Skeletal muscle satellite cell (primary cell): ENCODE measurements at regions not wholly inside any gene's neighbourhood (a gene's known extent, or its start where the extent isn't known, plus 50 kb on each side); places are given as distances from the start of the nearest gene placed in this dataset.

Experiments
- H3K27me3 ChIP-seq: 2 replicates; pipeline ENCODE4 v1.7.0; 2013; ENCODE audit warnings: low read length; ENCODE audit not compliant: control insufficient read depth, insufficient read depth
- H3K36me3 ChIP-seq: 2 replicates; pipeline ENCODE4 v1.7.0; 2013; ENCODE audit warnings: mild to moderate bottlenecking, control low read depth, low read length; ENCODE audit not compliant: insufficient read depth
- H3K4me1 ChIP-seq: 2 replicates; pipeline ENCODE4 v1.7.0; 2013; ENCODE audit warnings: low read length; ENCODE audit not compliant: control insufficient read depth, insufficient read depth
- H3K4me2 ChIP-seq: 2 replicates; pipeline ENCODE4 v1.7.0; 2013; ENCODE audit warnings: mild to moderate bottlenecking, low read length
- H3K4me3 ChIP-seq: 2 replicates; pipeline ENCODE4 v1.7.0; 2013; ENCODE audit warnings: low read length
- H3K9ac ChIP-seq: 2 replicates; pipeline ENCODE4 v1.7.0; 2013; ENCODE audit warnings: mild to moderate bottlenecking, low read depth, low read length, moderate library complexity
- H3K9me3 ChIP-seq: replicated peaks from 2 replicates; pipeline ENCODE4 v1.7.0; 2013; ENCODE audit warnings: mild to moderate bottlenecking, control low read depth, low read length

DNA sequence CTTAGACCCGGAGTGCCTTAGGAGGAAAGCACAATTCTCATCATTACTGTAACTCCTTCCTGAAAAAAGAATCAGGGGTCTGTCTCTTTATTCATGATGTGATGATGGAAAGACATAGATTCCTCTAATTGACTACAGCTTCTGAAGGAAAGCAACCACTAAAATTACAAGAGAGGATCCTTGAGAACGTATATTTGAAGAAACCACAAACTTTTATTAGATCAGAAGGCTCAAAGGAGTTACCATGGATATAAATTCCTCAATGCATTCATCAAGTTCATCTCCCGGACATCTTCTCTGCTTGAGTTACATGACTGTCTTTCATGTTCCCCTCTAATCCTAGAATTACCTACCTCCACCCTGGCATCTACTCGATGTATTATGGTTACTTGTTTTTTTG lies 104.1 kb upstream of the PAPPA start:
- H3K36me3 ChIP-seq, result no peaks in the 10 kb centered on the region
- H3K27me3 ChIP-seq, result no peaks in the 10 kb centered on the region
- no peaks in the 10 kb centered on the region for H3K4me1 ChIP-seq
- no peak overlapping the region for H3K4me3 ChIP-seq
- no peak overlapping the region for H3K4me2 ChIP-seq
- H3K9ac ChIP-seq, result no peak overlapping the region
- H3K9me3 ChIP-seq, result no peaks in the 10 kb centered on the region

DNA sequence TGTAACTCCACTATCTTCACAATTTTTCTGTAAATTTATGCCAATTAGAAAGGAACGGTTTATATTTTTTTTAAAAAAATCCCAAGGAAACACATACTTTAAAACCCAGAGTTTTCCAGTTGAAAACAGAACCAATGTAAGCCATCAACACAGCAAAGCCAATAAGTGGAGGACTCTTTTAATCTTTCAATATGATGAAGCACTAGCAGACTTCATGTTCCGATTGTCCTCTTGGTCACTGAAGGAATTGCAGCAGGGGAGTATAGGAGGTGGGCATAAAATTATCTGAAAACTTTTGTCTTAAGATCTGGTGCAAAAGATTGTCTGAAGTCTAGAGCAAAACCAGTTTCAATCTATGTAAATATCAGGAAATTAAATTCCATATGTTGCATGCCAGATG lies 102.1 kb upstream of the PAPPA start:
- no peak overlapping the region for H3K4me3 ChIP-seq
- no peak overlapping the region for H3K9ac ChIP-seq
- no peaks in the 10 kb centered on the region for H3K9me3 ChIP-seq
- no peak overlapping the region for H3K4me2 ChIP-seq
- no peaks in the 10 kb centered on the region for H3K27me3 ChIP-seq
- H3K36me3 ChIP-seq, result no peaks in the 10 kb centered on the region
- H3K4me1 ChIP-seq, result no peaks in the 10 kb centered on the region

DNA sequence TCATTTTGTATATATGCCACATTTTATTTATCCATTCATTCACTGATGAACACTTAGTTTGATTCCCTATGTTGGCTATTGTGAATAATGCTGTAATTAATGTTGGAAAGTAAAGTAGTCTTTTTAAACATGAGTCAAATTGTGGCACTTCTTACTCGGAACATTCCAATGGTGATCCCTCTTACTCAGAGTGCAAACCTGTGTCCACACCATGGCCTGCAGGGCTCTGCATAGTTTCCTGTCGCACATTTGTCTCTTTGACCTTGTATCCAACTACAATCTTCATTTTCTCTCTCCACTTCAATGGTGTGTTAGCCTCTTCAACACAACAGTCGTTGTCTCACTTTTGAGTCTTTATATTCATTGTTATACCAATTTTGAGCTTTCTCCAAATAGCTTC lies 98.1 kb upstream of the PAPPA start:
- H3K27me3 ChIP-seq, result no peaks in the 10 kb centered on the region
- no peak overlapping the region for H3K4me2 ChIP-seq
- H3K4me1 ChIP-seq, result no peaks in the 10 kb centered on the region
- no peaks in the 10 kb centered on the region for H3K9me3 ChIP-seq
- no peak overlapping the region for H3K9ac ChIP-seq
- H3K4me3 ChIP-seq, result no peak overlapping the region
- H3K36me3 ChIP-seq, result no peaks in the 10 kb centered on the region

DNA sequence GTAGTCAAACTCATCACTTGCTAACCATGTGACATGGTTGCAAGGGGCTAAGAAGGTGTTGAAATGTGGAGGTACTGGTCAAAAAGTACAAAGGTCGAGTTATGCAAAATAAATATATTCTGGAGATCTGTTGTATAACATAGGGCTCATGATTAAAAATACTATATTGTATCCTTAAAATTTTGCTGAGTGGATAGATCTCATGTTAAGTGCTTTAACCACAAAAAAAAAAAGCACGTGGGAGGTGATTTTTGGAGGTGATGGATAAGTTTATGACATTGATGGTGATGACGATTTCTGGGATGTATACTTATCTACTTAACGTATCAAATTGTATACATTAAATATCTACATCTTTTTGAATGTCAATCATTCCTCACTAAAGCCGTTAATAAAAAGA lies 96.2 kb upstream of the PAPPA start:
- no peaks in the 10 kb centered on the region for H3K4me1 ChIP-seq
- no peaks in the 10 kb centered on the region for H3K36me3 ChIP-seq
- H3K27me3 ChIP-seq, result no peaks in the 10 kb centered on the region
- no peak overlapping the region for H3K4me3 ChIP-seq
- no peaks in the 10 kb centered on the region for H3K9me3 ChIP-seq
- no peak overlapping the region for H3K4me2 ChIP-seq
- H3K9ac ChIP-seq, result no peak overlapping the region

DNA sequence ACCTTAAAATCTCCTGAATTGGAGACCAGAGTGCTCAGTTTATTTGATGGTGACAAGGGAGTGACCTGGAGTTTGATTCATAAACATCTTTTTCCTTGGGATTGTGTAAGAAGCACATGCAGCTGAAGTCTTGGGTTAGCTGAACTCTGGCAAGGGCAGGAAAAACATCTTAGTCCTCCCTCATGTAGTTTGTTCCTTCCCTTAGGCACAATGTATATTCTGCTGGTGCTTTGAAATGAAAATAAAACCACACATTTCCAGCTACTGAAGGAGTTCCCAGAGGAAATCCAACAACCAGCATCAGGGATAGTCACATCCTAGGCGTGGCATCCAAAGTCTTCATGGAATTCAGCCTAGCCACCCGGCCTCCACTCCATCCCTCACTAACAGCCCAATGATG lies 95.2 kb upstream of the PAPPA start:
- Histone ChIP-seq H3K4me3 (no peak overlapping the region), H3K9ac (no peak overlapping the region), H3K36me3 (no peaks in the 10 kb centered on the region), H3K27me3 (no peaks in the 10 kb centered on the region), H3K4me2 (no peak overlapping the region), H3K9me3 (no peaks in the 10 kb centered on the region), H3K4me1 (no peaks in the 10 kb centered on the region)

DNA sequence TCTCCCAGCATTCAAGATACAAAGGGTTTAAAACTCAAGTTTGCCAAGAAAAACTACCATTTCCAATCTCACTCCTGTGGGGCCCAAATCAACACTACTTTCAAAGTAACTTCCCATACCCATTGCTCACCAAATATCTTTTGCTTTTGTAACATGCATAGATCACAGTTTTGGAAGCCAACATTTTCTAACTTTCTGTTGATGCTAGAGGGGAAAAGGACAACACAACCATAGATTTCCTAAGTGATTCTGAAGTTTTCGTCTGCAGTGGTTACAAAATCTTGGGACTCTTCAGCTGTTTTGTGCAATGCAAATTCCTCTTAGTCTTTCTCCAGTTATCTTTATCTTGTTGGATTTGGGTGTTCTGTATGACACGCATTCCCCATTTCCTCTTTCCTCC lies 94.1 kb upstream of the PAPPA start:
- H3K9me3 ChIP-seq, result no peaks in the 10 kb centered on the region
- no peak overlapping the region for H3K9ac ChIP-seq
- no peak overlapping the region for H3K4me2 ChIP-seq
- H3K36me3 ChIP-seq, result no peaks in the 10 kb centered on the region
- no peaks in the 10 kb centered on the region for H3K4me1 ChIP-seq
- H3K27me3 ChIP-seq, result no peaks in the 10 kb centered on the region
- no peak overlapping the region for H3K4me3 ChIP-seq

DNA sequence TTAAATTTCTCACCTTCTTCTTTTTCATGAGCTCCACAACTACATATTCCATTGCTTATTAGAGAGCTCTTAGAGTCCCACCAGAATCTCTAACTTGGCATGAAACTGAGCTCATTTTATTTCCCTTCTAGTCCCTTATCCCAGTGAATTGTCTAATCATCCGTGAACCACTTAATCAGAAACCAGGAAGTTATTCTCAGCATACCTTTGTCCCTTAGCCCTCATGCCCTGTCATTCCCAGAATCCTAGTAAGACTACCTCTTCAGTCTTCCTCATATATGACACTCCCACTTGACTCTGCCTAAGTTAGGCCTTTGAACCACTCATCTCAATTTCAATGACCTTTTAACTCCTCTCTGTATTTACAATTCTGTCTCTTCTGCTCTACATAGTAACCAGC lies 93.0 kb upstream of the PAPPA start:
- Histone ChIP-seq H3K4me3 (no peak overlapping the region), H3K9ac (no peak overlapping the region), H3K4me2 (no peak overlapping the region), H3K9me3 (no peaks in the 10 kb centered on the region), H3K36me3 (no peaks in the 10 kb centered on the region), H3K4me1 (no peaks in the 10 kb centered on the region), H3K27me3 (no peaks in the 10 kb centered on the region)

DNA sequence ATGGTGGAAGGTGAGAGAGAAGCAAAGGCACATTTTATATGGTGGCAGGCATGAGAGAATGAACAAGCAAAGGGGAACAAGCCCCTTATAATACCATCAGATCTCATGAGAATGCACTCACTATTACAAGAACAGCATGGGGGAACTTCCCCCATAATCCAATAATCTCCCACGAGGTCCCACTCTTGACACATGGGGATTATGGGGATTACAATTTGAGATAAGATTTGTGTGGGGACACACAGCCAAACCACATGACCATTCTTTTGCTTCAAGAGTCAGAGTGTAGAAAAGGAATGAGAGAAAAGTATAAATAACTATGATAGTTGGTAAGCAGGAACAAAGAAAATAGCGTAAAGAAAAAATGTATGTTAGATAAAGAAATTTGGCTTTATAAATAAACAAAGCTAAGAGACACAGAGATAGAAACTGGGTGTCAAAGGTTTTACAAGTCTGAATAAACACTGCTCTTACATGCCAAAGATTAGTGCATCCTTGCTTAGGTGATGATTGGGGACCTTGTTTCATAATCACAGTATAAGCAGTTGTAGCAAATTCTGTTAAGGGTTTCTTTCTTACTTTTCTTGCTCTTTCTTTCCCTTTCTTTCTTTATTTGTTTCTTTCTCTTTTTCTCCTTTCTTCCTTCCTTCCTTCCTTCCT lies 91.9 kb upstream of the PAPPA start:
- no peak overlapping the region for H3K9ac ChIP-seq
- no peak overlapping the region for H3K4me2 ChIP-seq
- no peaks in the 10 kb centered on the region for H3K36me3 ChIP-seq
- no peaks in the 10 kb centered on the region for H3K4me1 ChIP-seq
- H3K4me3 ChIP-seq, result no peak overlapping the region
- H3K27me3 ChIP-seq, result peaks cover 6% of the 10 kb centered on the region
- no peaks in the 10 kb centered on the region for H3K9me3 ChIP-seq

DNA sequence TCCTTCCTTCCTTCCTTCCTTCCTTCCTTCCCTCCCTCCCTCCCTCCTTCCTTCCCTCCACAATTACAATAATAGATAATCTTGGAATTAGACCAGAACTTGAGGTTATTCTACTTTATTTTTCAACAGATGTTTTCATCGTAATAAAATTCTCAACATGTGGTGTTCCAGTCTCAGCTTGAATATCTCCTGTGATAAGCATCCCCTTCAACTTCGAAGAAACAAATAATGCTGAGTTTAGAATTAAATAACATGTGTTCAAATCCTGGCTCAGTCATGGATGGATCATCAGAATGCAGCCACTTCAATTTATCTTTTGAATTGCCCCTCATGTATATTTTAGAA lies 91.4 kb upstream of the PAPPA start:
- H3K4me2 ChIP-seq, result no peak overlapping the region
- no peaks in the 10 kb centered on the region for H3K4me1 ChIP-seq
- H3K4me3 ChIP-seq, result no peak overlapping the region
- peaks cover 6% of the 10 kb centered on the region for H3K27me3 ChIP-seq
- H3K36me3 ChIP-seq, result no peaks in the 10 kb centered on the region
- no peak overlapping the region for H3K9ac ChIP-seq
- no peaks in the 10 kb centered on the region for H3K9me3 ChIP-seq

DNA sequence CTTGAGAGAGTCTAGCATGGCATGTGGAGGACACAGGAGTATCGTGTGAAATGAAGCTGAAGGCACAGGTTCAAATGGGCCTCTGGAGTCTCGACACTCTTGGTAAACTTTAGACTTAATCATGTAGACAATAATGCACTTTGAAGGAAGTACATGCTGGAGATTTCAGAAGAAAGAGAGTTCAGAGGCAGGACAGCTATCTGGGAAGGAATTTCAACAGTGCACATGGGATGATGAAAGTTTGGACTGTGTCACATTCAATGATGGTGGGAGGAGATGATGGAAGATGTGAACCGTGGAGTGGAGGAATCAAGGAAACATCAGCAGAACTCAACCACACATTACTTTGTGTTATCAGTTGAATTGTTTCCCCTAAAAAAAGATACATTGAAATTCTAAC lies 88.6 kb upstream of the PAPPA start:
- no peaks in the 10 kb centered on the region for H3K9me3 ChIP-seq
- H3K27me3 ChIP-seq, result peaks cover 11% of the 10 kb centered on the region
- H3K4me1 ChIP-seq, result no peaks in the 10 kb centered on the region
- H3K9ac ChIP-seq, result no peak overlapping the region
- H3K4me3 ChIP-seq, result no peak overlapping the region
- no peaks in the 10 kb centered on the region for H3K36me3 ChIP-seq
- no peak overlapping the region for H3K4me2 ChIP-seq

DNA sequence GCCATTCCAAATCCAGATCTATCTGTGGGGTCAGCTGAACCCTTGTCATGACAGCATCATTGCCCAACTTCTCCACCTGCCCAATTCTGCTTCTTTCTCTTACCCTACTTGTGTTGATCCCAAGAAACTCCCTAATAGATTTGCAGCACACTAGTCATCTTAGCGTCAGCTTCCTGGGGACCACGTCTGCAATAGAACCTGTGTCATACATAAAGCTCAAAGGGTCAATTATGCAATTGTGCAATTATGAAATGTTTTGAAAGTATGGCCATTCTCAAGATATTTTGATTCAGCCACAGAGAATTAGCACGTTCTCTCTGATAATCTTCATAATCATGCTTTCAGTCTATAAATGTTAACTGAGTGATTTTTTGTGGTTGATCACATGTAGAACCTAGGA lies 87.4 kb upstream of the PAPPA start:
- Histone ChIP-seq H3K9me3 (no peaks in the 10 kb centered on the region), H3K4me3 (no peak overlapping the region), H3K27me3 (peaks cover 15% of the 10 kb centered on the region)

DNA sequence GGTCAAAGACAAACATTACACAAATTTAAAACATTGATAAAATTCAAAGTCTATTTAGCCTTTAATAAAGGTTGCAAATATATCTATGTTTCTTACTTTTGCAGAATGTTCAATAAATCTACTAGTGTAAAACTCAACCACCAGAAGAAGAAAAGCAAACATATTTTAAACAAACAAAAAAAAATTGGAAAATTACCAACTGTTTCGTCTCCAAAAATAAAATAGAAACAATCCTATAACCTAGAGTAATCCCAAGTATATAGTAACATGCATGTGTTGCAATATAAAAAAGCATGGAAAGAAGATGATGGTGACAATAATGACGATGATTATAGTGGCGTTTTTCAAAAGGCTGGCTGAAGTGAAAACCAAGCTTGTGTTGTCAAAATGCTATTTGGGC lies 86.0 kb upstream of the PAPPA start:
- no peaks in the 10 kb centered on the region for H3K9me3 ChIP-seq
- H3K4me3 ChIP-seq, result no peak overlapping the region
- no peaks in the 10 kb centered on the region for H3K36me3 ChIP-seq
- no peak overlapping the region for H3K4me2 ChIP-seq
- H3K27me3 ChIP-seq, result peaks cover 18% of the 10 kb centered on the region
- H3K9ac ChIP-seq, result no peak overlapping the region
- no peaks in the 10 kb centered on the region for H3K4me1 ChIP-seq

More for the DNA sequence above, 87.4 kb upstream of the PAPPA start:
- Histone ChIP-seq H3K4me1 (no peaks in the 10 kb centered on the region), H3K9ac (no peak overlapping the region), H3K4me2 (no peak overlapping the region), H3K36me3 (no peaks in the 10 kb centered on the region)
